22Rv1 (cell line): ENCODE measurements at regions not wholly inside any gene's neighbourhood (a gene's known extent, or its start where the extent isn't known, plus 50 kb on each side); places are given as distances from the start of the nearest gene placed in this dataset.
"Not testable (repeated sequence)": the region's sequence is repeated elsewhere in the genome, so short reads cannot be mapped to it uniquely, and the experiment has no call there.

Experiments
- H3K27ac ChIP-seq: fragments of 450-650 bp; 2 replicates; pipeline ENCODE4 v1.5.1; 2017
- CTCF ChIP-seq: fragments of 450-650 bp; IDR thresholded peaks from 2 replicates; pipeline ENCODE4 v1.5.1; 2017; ENCODE audit warnings: mild to moderate bottlenecking
- ZFX ChIP-seq: fragments of 450-650 bp; IDR thresholded peaks from 2 replicates; pipeline ENCODE4 v1.6.1; 2017; ENCODE audit warnings: antibody characterized with exemption, borderline replicate concordance

GRCh38 chr4:120225527-120225926 lies 158.9 kb upstream of the MAD2L1 start:
- no peak for TF ChIP-seq CTCF
- no peak for TF ChIP-seq ZFX
- no peak overlapping the region for H3K27ac ChIP-seq

- no peak for TF ChIP-seq ZFX
- TF ChIP-seq CTCF = no peak
- no peak overlapping the region for H3K27ac ChIP-seq
These were observed 152.3 kb upstream of the MAD2L1 start for GRCh38 chr4:120218981-120219380.

GRCh38 chr4:120215350-120215749 lies 148.7 kb upstream of the MAD2L1 start:
- no peak overlapping the region for H3K27ac ChIP-seq
- TF ChIP-seq ZFX (no peak), CTCF (no peak)

GRCh38 chr4:120211408-120212015 lies 144.9 kb upstream of the MAD2L1 start:
- TF ChIP-seq CTCF = no peak
- TF ChIP-seq ZFX = no peak
- H3K27ac ChIP-seq = no peak overlapping the region

- no peak overlapping the region for H3K27ac ChIP-seq
These were observed 143.1 kb upstream of the MAD2L1 start for GRCh38 chr4:120209706-120210105.

GRCh38 chr4:120207021-120207420 lies 140.4 kb upstream of the MAD2L1 start:
- no peak overlapping the region for H3K27ac ChIP-seq
- no peak for TF ChIP-seq ZFX
- no peak for TF ChIP-seq CTCF

More at GRCh38 chr4:120209706-120210105, 143.1 kb upstream of the MAD2L1 start:
- TF ChIP-seq ZFX = no peak
- no peak for TF ChIP-seq CTCF

- no peak overlapping the region for H3K27ac ChIP-seq
- TF ChIP-seq CTCF (no peak), ZFX (no peak)
These were observed 135.6 kb upstream of the MAD2L1 start for GRCh38 chr4:120202222-120202621.

GRCh38 chr4:120200573-120201110 lies 134.0 kb upstream of the MAD2L1 start:
- H3K27ac ChIP-seq = not testable (repeated sequence)
